GM23248 (cell line): ENCODE measurements at regions not wholly inside any gene's neighbourhood (a gene's known extent, or its start where the extent isn't known, plus 50 kb on each side); places are given as distances from the start of the nearest gene placed in this dataset.

Source experiments
- DNase-seq: peaks from one replicate; pipeline ENCODE4 v3.0.0-alpha.2; 2015
- H2AFZ ChIP-seq: fragments of 200-600 bp; sonication (generic); 2 replicates; pipeline ENCODE4 v1.6.1; 2016; ENCODE audit warnings: antibody characterized with exemption
- H3F3A ChIP-seq: fragments of 200-600 bp; sonication (generic); 2 replicates; pipeline ENCODE4 v1.6.1; 2016; ENCODE audit warnings: mild to moderate bottlenecking, antibody characterized with exemption, mixed run types; ENCODE audit not compliant: insufficient read depth
- H3K27ac ChIP-seq: fragments of 200-600 bp; sonication (generic); 2 replicates; pipeline ENCODE4 v1.5.1; 2016; ENCODE audit warnings: mild to moderate bottlenecking
- H3K27me3 ChIP-seq: fragments of 200-600 bp; sonication (generic); replicated peaks from 2 replicates; pipeline ENCODE4 v1.6.1; 2016; ENCODE audit warnings: mild to moderate bottlenecking; ENCODE audit not compliant: insufficient read depth
- H3K36me3 ChIP-seq: fragments of 200-600 bp; sonication (generic); 2 replicates; pipeline ENCODE4 v1.6.1; 2016; ENCODE audit warnings: low read depth, mild to moderate bottlenecking
- H3K4me1 ChIP-seq: fragments of 200-600 bp; sonication (generic); 2 replicates; pipeline ENCODE4 v1.6.1; 2016; ENCODE audit warnings: mild to moderate bottlenecking; ENCODE audit not compliant: insufficient read depth
- H3K4me2 ChIP-seq: fragments of 200-600 bp; sonication (generic); one replicate; pipeline ENCODE4 v1.6.1; 2016; ENCODE audit warnings: mild to moderate bottlenecking; ENCODE audit not compliant: unreplicated experiment
- H3K4me3 ChIP-seq: fragments of 200-600 bp; sonication (generic); 2 replicates; pipeline ENCODE4 v1.5.1; 2016; ENCODE audit warnings: mild to moderate bottlenecking
- H3K79me2 ChIP-seq: fragments of 200-600 bp; sonication (generic); 2 replicates; pipeline ENCODE4 v1.6.1; 2016; ENCODE audit warnings: mild to moderate bottlenecking; ENCODE audit not compliant: insufficient read depth
- H3K9ac ChIP-seq: fragments of 200-600 bp; sonication (generic); 2 replicates; pipeline ENCODE4 v1.6.1; 2016; ENCODE audit warnings: mild to moderate bottlenecking
- H3K9me2 ChIP-seq: fragments of 200-600 bp; sonication (generic); 2 replicates; pipeline ENCODE4 v1.6.1; 2016; ENCODE audit warnings: mixed run types, mild to moderate bottlenecking, moderate library complexity; ENCODE audit not compliant: insufficient read depth
- H3K9me3 ChIP-seq: fragments of 200-600 bp; sonication (generic); one replicate; pipeline ENCODE4 v1.6.1; 2017; ENCODE audit warnings: low read depth
- H4K20me1 ChIP-seq: fragments of 200-600 bp; sonication (generic); 2 replicates; pipeline ENCODE4 v1.6.0; 2016; ENCODE audit not compliant: insufficient read depth
- EZH2 ChIP-seq: fragments of 200-600 bp; sonication (generic); IDR thresholded peaks from 2 replicates; pipeline ENCODE4 v1.6.1; 2018; ENCODE audit warnings: antibody characterized with exemption, mild to moderate bottlenecking; ENCODE audit not compliant: insufficient read depth, poor library complexity, severe bottlenecking
- EZH2phosphoT487 ChIP-seq: fragments of 200-600 bp; sonication (generic); IDR thresholded peaks from 2 replicates; pipeline ENCODE4 v1.6.1; 2018; ENCODE audit warnings: antibody characterized with exemption, moderate library complexity, mild to moderate bottlenecking, low read depth; ENCODE audit not compliant: insufficient read depth
- WGBS, 2 experiments: methylation state at CpG; one replicate each; pipeline ENCODE4 v1.1.6; 2015 to 2017; ENCODE audit warnings: low lambda C conversion rate in 2 of 2, low coverage in 1 of 2; ENCODE audit errors: missing lambda C conversion rate in 2 of 2; 5-methylcytosine and 5-hydroxymethylcytosine counted together
- in situ Hi-C: fragments of 300-500 bp; cut with MboI; formaldehyde crosslinking; loops from 2 replicates; pipeline ENCODE4 v1.15.0; 2020

GRCh38 chr5:85590764-85591163, 1027.0 kb upstream of the COX7C start:
- whole genome bisulfite sequencing, 2 experiments = 3% methylated on average over 2 of the region's 2 CpGs
- H3K9me3 ChIP-seq = peaks cover under 1% of the 10 kb centered on the region
- H3K9me2 ChIP-seq = no peaks in the 10 kb centered on the region
- H3K4me3 ChIP-seq = no peak overlapping the region
- H2AFZ ChIP-seq = no peak overlapping the region
- H3K27ac ChIP-seq = no peak overlapping the region
- H3K9ac ChIP-seq = no peak overlapping the region
- no peaks in the 10 kb centered on the region for H3K36me3 ChIP-seq
- H3K4me1 ChIP-seq = no peaks in the 10 kb centered on the region
- no peaks in the 10 kb centered on the region for H3K79me2 ChIP-seq
- H3F3A ChIP-seq = no peaks in the 10 kb centered on the region
- no peak for DNase-seq
- no peaks in the 10 kb centered on the region for H4K20me1 ChIP-seq
- H3K4me2 ChIP-seq = no peak overlapping the region
- H3K27me3 ChIP-seq = no peaks in the 10 kb centered on the region
- in situ Hi-C loops = no loop called here
- TF ChIP-seq EZH2 (no peak), EZH2phosphoT487 (no peak)

GRCh38 chr5:85591311-85591710, 1026.4 kb upstream of the COX7C start:
- Histone ChIP-seq H3K27me3 (no peaks in the 10 kb centered on the region), H3K79me2 (no peaks in the 10 kb centered on the region), H2AFZ (no peak overlapping the region), H3F3A (no peaks in the 10 kb centered on the region), H3K4me2 (no peak overlapping the region), H3K4me3 (no peak overlapping the region), H3K9me3 (peaks cover 5% of the 10 kb centered on the region), H3K36me3 (no peaks in the 10 kb centered on the region), H3K9ac (no peak overlapping the region), H3K4me1 (no peaks in the 10 kb centered on the region), H3K27ac (no peak overlapping the region), H4K20me1 (no peaks in the 10 kb centered on the region), H3K9me2 (no peaks in the 10 kb centered on the region)
- DNase-seq = no peak
- TF ChIP-seq EZH2 = no peak
- no peak for TF ChIP-seq EZH2phosphoT487
- in situ Hi-C loops = no loop called here
- WGBS, 2 experiments = 15 to 16% methylated on average over 3 of the region's 3 CpGs

- TF ChIP-seq EZH2 = no peak
- no peak for TF ChIP-seq EZH2phosphoT487
- Histone ChIP-seq H3K79me2 (no peaks in the 10 kb centered on the region), H3K4me2 (no peak overlapping the region), H2AFZ (no peak overlapping the region), H3K27ac (no peak overlapping the region), H3K27me3 (no peaks in the 10 kb centered on the region), H3K4me3 (no peak overlapping the region), H3K9me3 (no peaks in the 10 kb centered on the region), H3K4me1 (no peaks in the 10 kb centered on the region), H3K9me2 (no peaks in the 10 kb centered on the region), H3F3A (no peaks in the 10 kb centered on the region), H3K36me3 (no peaks in the 10 kb centered on the region), H4K20me1 (no peaks in the 10 kb centered on the region), H3K9ac (no peak overlapping the region)
- WGBS, 2 experiments = 8 to 11% methylated on average over 1 of the region's 1 CpG
- no peak for DNase-seq
- in situ Hi-C loops = no loop called here
Observed at GRCh38 chr5:85602843-85603242, 1014.9 kb upstream of the COX7C start.

- Histone ChIP-seq H4K20me1 (no peaks in the 10 kb centered on the region), H2AFZ (no peak overlapping the region), H3K9me3 (no peaks in the 10 kb centered on the region), H3K36me3 (no peaks in the 10 kb centered on the region), H3F3A (no peaks in the 10 kb centered on the region), H3K27me3 (no peaks in the 10 kb centered on the region), H3K4me2 (no peak overlapping the region), H3K27ac (no peak overlapping the region), H3K79me2 (no peaks in the 10 kb centered on the region), H3K4me3 (no peak overlapping the region), H3K9ac (no peak overlapping the region), H3K4me1 (no peaks in the 10 kb centered on the region), H3K9me2 (no peaks in the 10 kb centered on the region)
- no peak for DNase-seq
- in situ Hi-C loops = no loop called here
- WGBS, 2 experiments = 0 to 6% methylated on average over 1 of the region's 1 CpG
- TF ChIP-seq EZH2 = no peak
- no peak for TF ChIP-seq EZH2phosphoT487
Observed at GRCh38 chr5:85604378-85604777, 1013.4 kb upstream of the COX7C start.

GRCh38 chr5:85604786-85605185, 1013.0 kb upstream of the COX7C start:
- no peak for TF ChIP-seq EZH2
- TF ChIP-seq EZH2phosphoT487 = no peak

More at GRCh38 chr5:85604786-85605185, 1013.0 kb upstream of the COX7C start:
- WGBS, 2 experiments = 17 to 39% methylated on average over 4 of the region's 4 CpGs
- Histone ChIP-seq H3K4me3 (no peak overlapping the region), H3K4me1 (no peaks in the 10 kb centered on the region), H2AFZ (no peak overlapping the region), H3K9me2 (no peaks in the 10 kb centered on the region), H3F3A (no peaks in the 10 kb centered on the region), H3K4me2 (no peak overlapping the region), H3K9ac (no peak overlapping the region), H3K9me3 (no peaks in the 10 kb centered on the region), H3K27me3 (no peaks in the 10 kb centered on the region), H4K20me1 (no peaks in the 10 kb centered on the region), H3K36me3 (no peaks in the 10 kb centered on the region), H3K27ac (no peak overlapping the region), H3K79me2 (no peaks in the 10 kb centered on the region)
- no peak for DNase-seq
- in situ Hi-C loops = no loop called here
